HG03280 (cell line): ENCODE measurements at regions not wholly inside any gene's neighbourhood (a gene's known extent, or its start where the extent isn't known, plus 50 kb on each side); places are given as distances from the start of the nearest gene placed in this dataset.
"Not testable (repeated sequence)": the region's sequence is repeated elsewhere in the genome, so short reads cannot be mapped to it uniquely, and the experiment has no call there.

Source experiments
- ATAC-seq: cut with Tn5 transposase; IDR thresholded peaks from one replicate; pipeline ENCODE4 v1.9.1; 2021; ENCODE audit warnings: mild to moderate bottlenecking, moderate library complexity; ENCODE audit not compliant: unreplicated experiment

DNA sequence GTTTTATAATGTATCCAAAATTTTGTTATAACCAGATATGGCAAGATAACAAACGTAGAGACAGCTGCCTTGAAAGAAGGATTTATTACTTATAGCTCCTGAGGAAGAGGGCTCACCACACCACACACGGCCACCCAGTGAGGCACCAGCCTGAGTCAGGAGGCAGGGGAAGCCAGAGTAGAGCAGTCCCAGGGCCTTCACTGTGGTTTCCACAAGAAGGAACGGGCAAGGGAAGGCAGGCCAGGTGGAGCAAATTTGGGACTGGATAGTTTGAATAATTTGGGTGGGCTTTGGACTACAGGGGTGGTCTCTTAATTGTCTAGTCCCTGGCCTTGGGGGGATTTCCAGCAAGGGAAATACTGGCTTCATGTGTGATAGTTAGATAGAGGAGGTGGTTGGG is 72.5 kb downstream of the RRAGC start:
- no peak for ATAC-seq

DNA sequence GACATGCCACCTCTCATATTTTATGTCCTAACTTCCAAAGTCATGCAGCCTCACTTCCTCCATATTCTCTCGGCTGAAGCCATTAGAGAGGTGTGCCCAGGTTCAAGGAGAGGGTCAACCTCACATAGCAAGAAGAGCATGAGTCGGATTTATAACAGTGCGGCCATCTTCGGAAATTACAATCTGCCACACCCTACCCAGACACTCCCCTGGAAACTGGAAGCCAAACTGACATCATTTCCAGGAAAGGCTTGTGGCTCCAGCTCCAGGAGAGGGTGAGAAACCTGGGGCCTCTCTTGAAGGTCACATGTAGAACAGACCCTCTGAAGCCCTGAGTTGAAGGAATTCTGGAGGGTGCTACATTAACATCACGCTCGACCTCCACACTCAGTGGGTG is 73.5 kb downstream of the RRAGC start:
- ATAC-seq: no peak

DNA sequence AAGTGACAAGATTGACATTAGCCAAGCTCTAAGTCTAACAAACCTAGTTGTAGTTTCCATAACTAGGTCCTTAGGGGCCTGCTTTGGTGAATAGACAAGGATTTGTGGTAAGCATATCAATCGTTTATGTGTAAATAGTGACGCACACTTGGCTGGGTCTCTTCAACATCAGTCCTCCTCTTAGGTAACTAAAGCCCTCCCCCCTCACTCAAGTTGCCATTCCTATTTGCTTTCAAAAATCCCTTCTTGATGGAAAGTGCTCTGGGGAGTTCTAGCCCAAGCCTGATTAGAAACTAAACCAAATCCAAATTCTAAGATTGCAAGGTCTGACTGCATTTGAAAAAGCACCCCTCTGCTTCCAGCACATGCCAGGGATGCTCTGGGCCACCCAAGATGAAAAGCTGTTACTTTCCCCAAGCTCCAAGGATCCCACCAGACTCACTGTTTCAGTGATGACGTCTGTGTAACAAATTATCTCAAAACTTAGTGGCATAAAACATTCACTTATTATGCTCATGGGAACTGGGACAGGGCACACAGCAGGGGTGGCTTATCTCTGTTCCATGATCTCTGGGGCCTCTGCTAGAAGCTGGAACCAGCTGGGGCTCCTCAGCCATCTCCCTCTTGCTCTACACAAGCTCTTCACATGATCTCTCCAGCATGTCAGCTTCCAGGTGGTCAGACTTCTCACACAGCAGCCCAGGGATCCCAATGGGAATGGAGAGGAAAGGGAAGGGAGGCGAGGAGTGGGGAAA is 74.1 kb downstream of the RRAGC start:
- ATAC-seq: no peak

DNA sequence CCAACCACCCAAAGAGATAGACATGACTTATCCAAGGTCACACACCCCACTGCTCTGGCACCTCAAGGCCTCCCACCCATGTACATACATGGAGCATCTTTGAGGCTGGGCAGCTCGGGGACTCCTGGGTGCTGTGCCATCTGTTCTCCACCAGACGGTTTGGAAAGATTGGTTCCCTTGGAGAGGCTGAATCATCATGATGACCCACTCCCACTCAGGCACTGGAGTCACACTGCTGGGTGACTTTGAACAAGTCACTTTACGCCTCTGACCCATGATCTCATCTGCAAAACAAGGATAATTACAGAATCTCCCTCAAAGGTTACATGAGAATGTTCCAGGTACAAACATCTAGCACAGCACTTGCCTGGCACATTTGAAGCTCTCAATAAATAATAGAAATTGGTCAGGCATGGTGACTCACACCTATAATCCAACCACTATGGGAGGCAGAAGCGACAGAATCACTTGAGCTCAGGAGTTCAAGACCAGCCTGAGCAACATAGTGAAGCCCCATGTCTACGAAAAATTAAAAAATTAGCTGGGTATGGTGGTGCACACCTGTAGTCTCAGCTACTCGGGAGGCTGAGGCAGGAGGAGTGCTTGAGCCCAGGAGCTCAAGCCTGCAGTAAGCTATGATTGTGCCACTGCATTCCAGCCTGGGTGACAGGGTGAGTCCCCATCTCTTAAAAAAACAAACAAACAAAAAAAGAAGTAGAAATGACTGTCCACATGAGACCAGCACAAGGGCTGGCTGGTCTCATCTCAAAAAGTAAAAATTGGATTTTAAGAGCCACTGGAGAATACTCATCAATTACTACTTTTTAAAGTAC is 74.9 kb downstream of the RRAGC start:
- ATAC-seq: no peak

DNA sequence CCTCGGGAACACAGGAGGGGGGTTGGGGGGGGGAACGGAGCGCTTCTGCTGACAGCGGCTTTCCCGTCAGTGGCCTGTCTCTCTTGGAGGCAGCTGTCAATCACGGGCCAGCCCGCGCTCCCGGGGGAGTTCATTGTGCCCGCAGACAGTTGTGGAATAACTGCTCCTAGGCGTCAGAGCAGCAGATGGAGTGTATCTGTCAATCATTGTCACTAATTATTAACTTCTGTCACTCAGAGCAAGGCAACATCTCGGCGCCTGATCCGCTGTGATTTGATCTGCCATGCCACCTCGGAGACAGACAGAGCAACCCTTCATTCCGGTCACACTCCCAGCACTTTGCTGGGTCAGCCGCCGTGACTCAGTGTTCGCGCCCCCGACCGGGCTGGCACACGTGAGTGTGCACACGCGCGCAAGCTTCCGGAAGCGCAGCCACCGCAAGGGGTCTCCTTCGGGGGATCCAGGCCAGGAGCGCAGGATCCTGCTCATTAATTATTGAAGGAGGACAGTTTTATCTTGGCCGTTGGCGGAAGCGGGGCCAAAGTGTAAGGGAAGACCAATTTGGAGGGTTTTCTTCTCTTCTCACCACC is 75.8 kb downstream of the RRAGC start:
- ATAC-seq: no peak

DNA sequence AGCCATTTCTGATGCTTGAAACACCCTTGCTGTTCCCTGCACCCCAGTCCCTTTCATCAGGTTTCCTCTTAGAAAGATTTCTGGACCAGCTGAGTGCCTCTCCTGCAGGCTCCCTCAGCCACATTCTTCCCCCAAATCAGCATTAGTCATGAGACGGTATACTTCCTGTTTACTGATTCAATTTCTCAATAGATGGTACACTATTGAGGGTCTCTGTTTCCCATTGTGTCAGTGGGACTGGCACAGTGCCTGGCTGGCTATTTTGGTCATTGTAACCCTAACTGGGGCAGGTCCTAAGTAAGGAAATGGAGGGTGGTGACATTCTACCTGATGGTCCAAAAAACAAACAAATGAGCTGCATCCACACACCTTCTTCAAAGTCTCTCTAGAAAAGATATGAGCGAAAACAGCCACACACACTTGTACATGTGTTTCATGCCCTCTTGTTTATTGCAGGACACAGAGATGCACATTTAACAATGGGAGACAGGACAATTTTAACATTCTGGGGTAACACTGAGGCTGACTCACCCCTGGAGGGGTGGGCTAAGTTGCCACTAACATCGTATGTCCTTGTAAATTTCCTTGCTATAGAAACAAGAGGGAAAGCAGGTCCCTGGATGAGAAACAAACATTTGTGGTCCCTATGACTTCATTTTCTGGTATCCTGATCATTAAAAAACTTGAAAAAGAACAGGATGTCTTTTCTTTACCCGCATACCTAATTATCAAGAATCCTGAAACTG is 77.5 kb downstream of the RRAGC start:
- no peak for ATAC-seq

DNA sequence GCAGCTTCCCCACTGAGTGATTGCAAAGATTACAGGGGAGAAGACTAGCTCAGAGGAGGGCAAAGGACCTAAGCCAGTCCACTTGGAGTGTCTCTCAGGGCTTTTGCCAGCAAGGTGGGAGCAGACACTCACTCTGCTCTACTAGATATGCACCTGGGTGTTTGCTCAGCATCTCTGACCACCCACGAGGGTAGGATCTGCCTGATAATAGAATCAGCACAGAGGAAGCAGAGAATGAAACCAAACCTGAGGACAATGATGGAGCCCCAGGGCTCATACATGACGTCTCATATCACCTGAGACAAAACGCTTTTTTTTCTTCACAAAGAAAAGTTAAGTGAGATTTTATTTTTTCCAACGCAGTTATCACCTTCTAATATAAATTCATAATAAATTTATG is 79.4 kb downstream of the RRAGC start:
- ATAC-seq: no peak

DNA sequence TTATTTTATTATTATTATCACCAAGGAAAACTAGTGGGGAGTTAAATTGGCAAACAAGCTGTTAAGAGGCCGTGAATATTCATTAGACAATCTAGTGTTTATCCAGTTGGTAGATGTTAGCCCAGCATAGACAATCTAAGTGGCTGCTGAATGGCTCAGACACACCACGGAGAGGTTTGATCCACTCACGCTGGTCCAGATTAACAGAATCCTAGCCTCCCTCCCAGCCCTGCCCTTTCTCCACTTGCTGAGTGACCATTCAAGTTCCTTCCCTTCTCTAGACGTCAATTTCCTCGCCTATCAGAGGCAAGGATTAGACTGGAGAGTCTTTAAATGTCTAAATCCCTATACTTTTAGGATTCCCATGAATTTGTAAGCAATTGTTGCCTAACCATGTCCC is 80.1 kb downstream of the RRAGC start:
- ATAC-seq: no peak

DNA sequence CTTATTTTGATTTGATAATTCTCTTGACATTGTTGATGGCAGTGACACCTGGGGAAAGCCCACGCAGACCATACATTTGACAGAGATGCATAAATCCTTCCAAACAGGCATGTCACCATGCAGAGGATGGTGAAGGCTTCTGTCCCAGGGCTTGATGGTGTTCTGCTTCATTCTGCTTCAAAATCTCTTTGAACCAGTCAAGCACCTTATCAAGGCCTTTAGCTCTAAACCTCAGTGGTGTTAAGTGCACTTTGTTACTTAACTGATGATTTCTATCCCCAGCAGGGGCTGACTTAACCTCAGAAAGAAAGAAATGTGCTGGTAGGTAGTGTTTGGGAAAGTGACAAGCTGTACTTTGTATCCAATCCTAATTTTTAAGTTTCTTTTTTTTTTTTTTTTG is 81.1 kb downstream of the RRAGC start:
- no peak for ATAC-seq

DNA sequence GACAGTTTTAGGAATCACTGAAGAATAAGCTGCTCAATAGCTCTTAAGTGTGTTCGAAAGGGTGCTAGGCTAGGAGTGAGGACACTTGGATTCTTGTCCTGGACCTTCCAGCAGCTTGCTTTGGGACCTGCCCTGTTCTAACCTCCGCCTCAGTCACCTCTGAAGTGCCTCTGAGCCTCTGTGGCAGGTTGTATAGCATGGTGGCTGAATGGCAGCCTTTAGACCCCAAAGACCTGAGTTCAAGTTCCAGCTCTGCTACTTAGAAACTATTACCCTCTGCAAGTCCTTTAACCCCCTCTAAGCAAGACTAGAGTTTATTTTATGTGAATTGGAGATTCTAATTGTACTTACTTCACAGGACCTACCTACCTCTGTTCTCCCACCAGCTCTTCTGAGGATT is 81.5 kb downstream of the RRAGC start:
- ATAC-seq: no peak

DNA sequence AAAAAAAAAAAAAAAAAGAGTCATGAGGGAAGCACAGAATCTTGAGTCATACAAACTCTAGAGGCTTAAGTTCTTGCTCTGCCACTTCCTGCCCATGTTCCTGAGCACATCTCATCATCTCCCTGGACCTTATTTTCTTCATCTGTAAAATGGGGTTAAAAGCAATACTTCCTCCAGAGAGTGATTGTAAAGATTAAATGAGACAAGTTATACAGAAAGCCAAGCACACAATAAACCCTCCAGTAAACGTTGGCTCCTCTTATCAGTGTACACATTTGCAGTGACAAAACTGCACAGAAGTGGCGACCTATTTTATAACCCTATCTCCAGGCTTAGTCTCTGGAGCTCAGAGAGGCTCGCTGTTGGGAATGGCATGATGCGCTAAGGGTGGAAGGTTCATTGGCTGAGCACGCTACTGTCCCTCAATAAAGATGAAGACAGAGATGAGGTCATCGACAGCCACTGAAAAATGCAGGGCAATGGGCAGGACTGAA is 82.1 kb downstream of the RRAGC start:
- no peak for ATAC-seq

DNA sequence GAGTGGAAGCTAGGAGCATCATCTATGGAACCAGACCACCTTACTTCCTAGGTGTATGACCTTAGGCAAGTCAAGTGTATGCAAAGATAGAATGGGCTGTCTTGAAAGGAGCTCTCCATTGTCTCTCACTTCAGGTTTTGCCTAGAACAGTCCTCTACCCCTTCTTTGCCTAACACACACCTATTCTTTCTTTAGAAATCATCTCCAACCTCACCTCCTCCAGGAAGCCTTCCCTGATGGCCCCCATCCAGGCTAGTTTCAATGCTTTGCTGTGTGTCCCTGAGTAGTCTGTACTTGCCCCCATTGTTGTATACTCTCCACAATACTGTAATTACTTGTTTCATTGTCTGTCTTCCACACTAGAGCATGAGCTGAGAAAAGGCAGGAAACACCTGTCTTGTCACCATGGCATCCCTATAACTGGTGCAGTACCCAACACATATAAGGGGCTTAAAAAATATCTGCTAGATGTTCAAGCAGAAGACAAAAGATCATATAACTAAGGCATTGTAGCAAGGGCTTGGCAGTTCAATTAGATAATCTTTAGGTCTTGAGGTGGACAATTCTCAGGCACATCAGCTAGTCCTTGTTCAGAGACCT is 83.0 kb downstream of the RRAGC start:
- no peak for ATAC-seq

DNA sequence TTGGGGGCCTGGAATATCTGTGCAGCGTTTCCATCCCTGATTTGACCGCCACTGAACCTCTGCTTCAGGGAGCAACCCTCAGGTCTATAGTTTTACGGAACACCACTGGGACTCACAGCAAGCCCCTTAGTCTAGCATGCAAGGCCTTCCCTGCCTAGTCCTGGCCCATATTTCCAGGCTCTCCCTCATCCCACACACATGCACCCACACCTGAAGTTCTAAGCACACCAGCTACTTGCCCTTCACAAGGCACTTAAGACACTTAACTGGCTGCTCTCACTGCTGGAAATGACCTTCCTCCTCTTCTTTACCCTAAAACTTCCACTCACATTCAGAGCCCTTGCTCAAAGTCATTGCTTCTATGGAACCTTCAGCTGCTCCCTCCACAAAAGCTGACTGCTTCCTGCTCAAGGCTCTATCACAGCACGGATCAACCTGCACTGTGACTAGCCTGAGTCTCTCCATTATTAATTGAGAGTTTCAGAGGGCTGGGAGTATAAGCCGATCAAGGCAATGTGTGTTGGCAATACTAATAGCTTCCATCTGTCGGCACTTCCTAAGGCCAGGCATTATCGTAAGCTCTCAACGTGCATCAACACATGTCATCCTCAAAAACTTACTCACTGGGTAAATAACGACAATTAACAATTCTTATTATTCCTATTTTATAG is 84.3 kb downstream of the RRAGC start:
- ATAC-seq: no peak

DNA sequence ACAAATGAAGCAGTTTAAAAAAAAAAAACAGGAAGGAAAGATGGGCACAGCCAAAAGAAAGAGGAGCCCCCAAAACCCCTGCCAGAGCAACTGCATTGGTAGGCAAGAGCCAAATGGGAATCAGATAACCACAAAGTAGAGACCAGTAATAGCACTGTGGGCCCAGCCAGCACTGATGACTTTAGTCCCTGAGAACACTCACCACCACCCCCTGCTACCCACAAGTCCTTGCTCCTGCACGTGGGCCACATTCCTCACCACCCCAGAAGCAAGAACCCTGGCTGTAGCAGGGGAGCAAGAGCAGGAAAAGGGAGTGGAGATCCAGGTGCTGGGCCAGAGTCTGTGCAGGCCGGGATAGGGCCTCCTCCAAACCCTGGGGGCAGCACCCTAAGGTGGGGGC is 86.1 kb downstream of the RRAGC start:
- no peak for ATAC-seq

DNA sequence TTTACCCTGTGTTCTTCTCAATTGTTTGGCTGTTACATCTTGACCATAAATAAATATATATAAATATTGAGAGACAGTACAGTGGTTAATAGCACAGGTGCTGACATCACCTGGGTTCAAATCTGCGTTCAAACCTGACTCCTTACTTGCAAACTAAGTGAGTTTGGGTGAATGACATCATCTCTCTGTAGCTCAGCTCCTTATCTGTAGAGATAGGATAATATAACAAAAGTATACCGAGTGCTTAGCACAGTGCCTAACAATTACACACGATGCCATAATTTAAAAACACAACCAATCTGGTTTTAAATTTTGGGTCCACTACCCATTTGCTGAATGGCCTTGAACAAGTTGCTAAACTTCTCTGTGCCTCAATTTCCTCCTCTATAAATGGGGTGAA is 86.6 kb downstream of the RRAGC start:
- ATAC-seq: no peak

DNA sequence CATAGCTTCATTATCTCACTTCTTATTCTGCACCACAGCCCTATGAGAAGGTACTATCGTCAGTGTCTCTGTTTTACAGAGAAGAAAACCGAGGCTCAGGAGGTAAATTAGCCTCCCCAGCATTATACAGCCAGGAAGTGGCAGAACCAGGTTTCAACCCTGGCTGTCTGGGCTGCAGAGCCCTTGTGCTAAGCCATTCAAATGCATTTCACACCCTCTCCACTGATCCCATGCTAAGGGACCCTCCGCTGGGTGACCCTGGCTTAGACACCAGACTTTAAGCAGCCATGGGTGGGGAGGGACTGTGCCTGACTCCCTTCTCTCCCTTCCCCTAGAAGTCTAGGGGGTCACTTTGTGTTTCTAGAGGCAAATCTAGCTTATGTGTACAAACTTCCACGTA is 87.5 kb downstream of the RRAGC start:
- ATAC-seq: no peak

DNA sequence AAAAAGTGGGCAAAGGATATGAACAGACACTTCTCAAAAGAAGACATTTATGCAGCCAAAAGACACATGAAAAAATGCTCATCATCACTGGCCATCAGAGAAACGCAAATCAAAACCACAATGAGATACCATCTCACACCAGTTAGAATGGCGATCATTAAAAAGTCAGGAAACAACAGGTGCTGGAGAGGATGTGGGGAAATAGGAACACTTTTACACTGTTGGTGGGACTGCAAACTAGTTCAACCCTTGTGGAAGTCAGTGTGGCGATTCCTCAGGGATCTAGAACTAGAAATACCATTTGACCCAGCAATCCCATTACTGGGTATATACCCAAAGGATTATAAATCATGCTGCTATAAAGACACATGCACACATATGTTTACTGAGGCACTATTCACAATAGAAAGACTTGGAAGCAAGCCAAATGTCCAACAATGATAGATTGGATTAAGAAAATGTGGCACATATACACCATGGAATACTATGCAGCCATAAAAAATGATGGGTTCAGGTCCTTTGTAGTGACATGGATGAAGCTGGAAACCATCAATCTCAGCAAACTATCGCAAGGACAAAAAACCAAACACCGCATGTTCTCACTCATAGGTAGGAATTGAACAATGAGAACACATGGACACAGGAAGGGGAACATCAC is 88.9 kb downstream of the RRAGC start:
- not testable (repeated sequence) for ATAC-seq

DNA sequence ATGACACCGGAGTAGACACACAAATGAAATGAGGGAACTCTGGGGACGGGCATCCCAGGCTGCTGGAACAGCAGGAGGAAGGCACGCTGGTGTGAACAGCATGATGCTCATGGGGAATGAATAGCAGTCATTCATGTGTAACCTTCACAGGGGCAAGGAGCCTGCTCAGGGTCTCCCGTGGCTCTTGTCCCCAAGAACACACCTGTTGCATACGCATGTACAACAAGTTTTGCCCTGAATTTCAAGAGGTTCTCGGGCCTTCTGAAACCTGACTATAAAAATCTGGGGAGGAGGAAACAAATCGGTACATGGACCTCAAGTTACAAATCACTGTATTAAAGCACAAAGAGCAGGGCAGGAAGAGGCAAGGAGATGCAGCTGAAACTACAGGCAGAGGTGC is 93.4 kb downstream of the RRAGC start:
- ATAC-seq: no peak

DNA sequence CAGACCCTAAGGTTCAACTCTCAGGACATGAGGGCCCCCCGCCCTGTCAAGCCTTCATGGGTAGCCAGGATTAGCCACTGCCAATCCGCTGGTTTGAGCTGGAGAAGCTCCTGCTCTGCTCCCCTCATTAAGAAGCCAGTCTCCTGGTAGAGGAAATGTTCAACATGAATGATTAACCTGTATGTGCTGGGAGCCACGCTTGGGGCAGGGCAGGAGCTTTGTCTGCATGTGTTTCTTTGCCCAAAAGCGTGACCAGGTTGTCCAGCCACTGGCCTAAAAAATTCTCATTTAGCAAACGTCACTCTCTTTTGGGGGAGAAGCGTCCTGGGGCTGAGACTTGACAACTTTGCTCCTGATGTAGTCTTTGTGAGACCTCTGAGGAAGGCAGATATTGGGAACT is 96.5 kb downstream of the RRAGC start:
- ATAC-seq: no peak

DNA sequence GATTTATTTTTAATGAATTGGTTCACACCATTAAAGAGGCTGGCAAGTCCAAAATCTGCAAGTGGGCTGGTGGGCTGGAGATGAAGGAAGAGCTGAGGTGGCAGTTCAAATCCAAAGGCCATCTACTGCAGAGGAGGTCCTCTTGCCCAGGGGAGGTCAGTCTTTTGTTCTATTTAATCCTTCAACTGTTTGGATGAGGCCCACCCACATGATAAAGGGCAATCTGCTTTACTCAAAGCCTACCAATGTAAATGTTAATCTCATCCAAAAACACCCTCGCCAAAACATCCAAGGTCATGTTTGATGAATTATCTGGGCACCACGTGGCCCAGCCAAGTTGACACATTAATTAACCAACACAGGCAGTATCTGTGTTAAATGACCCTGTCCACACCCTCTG is 99.0 kb downstream of the RRAGC start:
- no peak for ATAC-seq
